ENCODE measurements at regions not wholly inside any gene's neighbourhood (a gene's known extent, or its start where the extent isn't known, plus 50 kb on each side); places are given as distances from the start of the nearest gene placed in this dataset.

DNA sequence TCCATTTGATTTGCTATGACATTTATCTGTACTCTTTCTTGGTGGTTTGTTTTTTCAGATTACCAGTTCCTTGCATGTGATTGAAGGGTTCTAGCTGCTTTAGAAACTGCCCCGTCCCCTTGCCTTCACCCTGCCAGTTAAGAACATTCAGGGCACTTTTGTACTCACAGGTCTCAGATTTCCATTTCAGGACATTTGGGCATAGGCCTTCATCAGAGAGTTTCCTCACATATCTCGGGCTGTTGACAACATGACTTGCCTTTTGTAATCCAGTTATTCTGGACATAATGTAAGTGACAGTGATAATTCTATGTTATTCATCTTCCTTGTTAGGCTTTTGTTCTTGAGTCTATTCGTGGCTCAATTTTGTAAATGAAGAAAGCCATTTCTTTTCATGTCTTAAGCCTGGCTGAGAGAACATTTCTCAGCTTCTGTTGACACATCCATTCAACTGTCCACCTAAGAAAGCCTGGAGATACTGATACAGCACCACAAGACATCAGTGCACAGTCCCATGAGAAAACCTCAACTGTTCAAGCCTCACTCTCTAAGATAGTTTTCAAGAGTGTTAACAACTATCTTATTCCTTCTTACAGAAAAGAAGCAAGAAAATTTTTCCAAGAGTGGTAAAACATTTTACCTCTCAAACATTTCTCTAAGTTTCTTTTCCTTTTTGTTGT is 209.3 kb upstream of the SGK1 start:
- DNase-seq (ENCODE audit: low spot score) = no peak

DNA sequence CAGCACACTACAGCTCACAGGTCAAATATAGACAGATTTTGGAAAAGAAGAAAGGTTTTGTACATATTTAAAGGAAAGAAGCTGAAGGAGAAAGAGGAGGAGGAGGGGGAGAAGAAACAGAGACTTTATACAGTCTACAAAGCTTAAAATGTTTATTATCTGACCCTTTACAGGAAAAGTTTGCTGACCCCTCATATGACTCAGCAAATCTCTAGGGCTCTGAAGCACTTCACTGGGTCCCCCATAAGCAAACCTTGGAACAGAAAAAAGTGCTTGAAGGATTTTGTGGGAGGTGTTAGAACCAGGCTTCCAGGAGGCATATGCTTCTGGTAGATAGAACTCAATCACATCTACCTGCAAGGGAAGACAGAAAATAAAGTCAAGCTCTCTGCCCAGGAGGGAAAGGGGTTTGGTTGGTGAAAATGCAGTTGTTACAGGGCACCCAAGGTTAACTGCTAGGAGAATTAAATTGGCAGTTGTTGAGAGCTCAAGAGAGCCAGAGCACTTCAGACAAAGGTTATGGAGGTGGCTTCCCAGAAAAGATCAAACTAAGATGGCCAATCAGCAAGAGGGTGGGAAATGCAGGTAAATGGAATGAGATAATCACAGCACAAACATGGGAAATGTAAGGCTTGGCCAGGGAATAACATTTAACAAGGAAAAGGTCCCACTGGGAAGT is 207.4 kb upstream of the SGK1 start:
- DNase-seq (ENCODE audit: low spot score) = no peak

DNA sequence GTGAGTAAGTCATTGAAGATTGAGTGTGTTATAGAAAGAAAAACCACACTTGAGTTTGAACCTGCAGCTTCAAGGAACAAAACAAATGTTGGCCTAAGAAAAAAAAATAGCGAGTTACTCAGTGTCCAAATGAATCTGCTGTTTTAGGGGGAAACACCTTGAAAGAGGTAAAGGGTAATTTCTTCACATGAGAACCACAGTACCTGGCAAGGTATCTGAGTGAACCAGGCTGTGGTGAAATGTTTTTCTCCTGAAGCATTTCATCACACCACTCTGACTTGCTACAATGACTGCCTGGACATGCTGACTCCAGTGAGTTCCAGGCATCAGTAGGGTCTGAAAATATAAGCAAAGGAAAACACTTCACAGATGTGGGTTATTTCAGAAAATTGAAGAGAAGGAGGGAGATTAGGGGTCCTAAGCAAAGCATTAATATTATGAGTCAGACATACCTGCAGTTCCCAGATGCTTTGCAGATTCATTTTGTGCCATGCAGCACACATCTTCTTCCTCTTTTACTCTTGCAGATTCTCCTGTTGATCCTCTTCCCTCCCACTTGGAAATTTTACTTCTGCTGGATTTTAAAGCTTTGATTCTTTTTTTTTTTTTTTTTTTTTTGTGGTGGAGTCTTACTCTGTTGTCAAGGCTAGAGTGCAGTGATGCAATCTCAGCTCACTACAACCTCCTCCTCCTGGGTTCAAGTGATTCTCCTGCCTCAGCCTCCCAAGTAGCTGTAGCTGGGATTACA is 206.2 kb upstream of the SGK1 start:
- DNase-seq (ENCODE audit: low spot score) = no peak

DNA sequence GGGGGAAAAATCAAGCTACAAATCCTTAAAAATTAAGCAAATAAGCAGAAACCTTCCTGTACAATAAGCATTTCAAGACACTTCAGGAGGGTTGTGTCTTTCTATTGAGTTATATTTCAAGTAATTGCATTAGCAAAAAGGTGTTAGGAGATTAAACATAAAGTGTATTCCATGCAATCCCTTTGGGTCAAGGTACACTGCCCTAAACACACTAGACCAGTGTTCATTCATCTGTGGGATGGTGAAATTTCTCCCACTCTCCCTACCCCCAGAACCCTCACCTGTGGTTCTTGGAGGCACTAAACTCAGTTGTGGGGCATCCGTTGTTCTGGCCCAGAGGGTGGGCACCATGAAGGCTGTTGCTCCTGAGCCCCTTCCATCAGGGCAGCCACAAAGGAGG is 205.1 kb upstream of the SGK1 start:
- DNase-seq (ENCODE audit: low spot score) = no peak

DNA sequence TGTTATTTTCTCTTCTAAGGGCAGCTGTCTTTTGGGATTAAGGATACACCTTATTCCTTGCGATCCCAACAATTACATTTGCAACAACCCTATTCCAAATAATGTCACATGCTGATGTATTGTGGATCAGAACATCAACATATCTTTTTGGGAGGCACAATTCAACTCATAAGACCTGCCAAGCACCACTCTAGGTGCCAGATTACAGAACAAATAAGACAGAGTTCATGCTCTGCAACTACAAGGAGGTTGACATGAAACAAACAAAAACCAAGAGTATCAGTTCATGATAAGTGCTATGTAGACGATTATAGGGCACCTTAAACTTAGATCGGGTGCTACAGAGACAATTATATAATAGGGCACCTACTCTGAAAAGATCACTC is 203.2 kb upstream of the SGK1 start:
- DNase-seq (ENCODE audit: low spot score) = no peak

DNA sequence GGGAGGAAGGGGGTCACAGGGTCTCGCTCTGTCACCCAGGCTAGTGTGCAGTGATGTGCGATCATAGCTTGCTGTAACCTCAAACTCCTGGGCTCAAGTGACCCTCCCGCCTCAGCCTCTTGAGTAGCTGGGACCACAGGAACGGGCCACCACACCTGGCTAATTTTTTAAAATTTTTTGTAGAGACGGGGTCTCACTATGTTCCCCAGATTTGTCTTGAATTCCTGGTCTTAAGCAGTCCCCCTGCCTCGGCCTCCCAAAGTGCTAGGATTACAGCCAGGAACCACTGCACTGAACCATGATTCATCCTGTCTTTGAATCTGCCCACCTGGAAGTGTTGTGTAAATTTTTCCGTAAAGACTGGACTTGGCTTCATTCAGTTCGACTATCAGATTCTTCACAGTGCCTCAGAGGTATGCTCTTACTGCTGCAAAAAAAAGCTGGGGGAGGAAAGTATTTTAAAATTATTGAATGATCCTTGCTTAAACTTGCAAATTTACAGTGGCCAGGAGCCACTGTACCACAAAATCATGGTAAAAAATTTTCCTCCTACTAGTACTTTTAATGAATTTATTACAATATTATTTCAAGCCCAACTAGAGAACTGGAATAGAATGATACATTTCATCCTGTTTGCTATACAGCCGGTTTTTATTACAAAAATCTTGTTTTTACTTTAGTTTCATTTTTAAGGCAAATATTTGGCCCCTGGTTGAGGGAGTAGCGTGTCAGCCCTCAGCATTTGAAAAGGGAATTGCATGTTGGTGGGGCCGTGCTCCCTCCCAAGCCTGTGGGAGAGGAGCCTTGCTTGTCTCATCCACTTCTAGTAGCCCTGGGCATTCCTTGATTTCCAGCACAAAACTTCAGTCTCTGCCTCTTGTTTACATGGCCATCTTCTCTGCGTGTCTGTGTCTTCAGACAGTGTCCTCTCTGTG is 202.5 kb upstream of the SGK1 start:
- no peak for DNase-seq (ENCODE audit: low spot score)

DNA sequence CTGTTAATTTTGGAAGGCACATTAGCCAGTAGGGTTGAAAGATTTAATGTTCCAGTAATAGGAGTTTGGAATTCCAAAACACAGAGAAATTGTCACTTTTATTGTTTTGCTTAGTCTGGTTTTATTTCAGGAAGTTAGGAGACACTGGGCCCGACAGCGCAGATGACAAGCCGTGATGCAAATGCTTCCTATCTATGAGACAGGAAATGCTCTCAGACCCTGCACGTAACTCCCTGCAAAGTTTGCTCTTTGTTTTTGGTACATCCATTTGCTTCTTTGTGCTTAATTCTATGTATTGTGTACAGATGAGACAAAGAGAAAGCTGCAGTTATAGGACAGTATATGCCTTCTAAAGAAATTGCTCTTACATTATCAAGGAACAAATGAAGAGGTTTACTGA is 201.6 kb upstream of the SGK1 start:
- DNase-seq (ENCODE audit: low spot score) = no peak

DNA sequence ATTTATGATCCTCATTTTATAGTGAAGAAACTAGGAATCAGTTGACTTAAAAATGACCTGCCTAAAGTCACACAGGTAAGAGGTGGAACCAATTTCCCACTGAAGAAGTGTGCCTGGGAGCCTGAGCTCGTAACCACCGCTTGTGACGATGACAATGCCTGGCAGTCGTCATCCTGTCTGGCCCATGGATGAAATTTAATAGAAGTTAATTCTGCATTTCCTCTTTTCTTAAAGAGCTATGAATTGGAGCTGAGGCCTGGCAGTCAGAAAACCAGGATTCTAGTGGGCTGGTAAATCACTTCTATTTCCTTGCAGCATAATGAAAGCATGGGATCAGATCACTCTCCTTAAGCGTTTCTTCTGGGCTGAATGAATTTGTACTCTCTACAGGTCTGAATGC is 200.0 kb upstream of the SGK1 start:
- DNase-seq (ENCODE audit: low spot score) = no peak

DNA sequence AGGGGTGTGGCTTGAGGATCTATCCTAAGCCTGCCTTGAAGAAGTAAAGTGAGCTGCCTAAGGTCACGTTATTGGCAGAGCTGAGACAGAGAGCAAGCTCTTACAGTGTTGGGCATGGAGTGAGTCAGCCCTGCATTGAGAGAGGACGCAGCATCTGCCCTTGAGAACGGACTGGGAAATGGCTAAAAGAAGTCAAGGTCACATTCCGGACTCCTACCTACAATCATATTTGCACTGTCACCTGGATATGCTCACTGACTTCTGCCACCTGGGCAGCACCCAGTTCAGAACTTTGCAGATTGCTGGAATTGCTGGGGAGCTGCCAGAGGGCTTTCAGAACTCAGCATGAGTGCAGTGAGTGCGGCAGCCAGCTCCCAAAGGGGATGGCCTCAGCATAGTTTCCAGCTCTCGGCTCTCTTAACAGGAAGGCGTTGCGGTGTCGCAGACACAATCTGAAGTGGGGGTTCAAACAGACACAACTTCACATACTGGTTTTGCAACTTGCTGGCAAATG is 199.3 kb upstream of the SGK1 start:
- no peak for DNase-seq (ENCODE audit: low spot score)

DNA sequence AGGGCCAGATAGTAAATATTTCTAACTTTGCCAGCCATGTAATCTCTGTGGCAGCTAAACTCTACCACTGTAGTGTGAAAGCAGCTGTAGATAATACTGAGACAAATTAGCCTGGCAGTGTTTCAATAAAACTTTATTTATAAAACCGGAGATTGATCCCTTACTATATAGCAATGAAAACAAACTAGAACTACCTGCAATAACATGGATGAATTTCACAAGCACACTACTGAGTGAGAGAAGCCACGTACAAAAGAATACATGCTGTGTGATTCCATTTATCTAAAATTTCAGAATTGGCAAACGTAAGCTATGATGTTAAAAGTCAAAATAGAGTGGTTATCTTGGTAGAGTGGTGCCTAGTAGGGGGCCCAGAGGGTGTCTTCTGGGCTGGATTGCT is 198.7 kb upstream of the SGK1 start:
- DNase-seq (ENCODE audit: low spot score) = no peak

DNA sequence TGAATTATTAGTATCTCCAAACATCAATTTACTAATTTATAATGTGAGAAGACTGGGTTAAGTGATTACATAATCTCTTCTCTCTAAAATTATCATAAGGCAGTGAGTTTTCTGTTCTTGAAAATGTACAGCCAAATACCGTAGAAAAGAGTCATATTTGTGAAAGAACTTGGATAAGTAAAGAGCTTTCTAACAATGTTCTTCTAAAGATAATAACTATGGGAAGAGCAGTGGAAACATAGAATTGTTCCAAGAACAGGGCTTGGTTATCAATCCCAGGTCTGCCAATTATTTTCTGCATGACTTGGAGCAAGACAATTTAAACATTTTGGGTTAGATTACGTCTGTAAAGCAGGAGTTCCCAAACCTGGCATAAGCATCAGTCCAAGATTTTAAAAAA is 198.1 kb upstream of the SGK1 start:
- DNase-seq (ENCODE audit: low spot score) = no peak

DNA sequence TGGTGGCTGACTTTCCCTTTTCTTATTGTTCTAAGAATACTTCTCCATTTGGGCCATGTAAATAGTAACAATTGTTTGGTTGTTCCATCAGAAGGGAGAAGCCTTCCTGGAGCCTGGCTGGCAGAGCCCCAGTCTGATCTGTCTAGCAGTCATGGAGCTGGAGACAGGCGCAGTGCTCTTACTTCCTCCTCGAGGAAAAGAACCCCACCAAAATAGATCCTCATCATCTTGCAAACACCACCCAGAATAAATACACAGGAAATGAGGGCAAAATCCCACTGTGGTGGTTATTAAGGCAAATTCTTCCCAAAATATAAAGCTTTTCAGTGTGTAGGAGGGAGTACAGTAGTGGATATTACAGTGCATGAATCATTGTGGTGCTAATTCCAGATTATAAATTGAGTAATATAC is 195.1 kb upstream of the SGK1 start:
- no peak for DNase-seq (ENCODE audit: low spot score)

DNA sequence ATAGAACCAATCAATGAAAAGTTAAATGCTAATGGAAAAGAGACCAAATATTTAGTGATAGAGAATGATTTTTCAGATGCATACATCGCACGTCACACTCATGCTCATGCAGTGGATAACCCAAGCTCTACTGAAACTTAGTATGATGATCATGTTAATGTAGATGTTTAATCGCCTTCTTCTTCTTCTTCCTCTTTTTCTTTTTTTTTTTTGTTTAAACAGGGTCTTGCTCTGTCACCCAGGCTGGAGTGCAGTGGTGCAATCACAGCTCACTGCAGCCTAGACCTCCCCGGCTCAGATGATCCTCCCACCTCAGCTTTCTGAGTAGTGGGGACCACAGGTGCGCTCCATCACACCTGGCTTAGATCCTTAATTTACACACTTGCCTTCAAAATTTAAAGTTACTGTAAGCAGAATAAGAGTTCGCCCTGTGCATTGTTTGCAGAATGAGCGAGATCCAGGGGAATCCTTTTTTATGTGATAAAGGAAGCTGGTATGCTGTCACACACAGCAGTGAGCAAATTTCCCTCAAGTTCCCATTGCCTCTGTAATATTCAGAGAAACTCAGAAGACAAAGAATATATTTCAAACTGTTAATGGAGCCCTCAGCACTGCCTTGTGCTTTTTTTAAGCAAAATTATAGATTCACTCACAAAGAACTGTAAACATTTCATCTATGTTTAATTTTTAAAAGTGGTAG is 194.2 kb upstream of the SGK1 start:
- no peak for DNase-seq (ENCODE audit: low spot score)

DNA sequence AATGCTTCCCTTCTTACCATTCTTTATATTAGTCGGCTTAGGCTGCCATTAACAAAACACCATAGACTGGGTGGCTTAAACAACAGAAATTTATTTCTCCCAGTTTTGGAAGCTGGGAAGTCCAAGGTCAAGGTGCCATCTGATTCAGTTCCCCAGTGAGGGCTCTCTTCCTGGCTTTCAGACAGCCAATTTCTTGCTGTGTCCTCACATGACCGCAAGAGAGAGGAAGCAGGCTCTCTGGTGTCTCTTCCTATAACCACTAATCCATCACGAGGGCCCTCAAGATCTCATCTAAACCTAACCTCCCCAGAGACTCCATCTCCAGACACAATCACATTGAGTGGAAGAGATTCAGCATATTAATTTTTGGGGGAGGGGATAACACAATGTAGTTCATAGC is 193.0 kb upstream of the SGK1 start:
- no peak for DNase-seq (ENCODE audit: low spot score)

DNA sequence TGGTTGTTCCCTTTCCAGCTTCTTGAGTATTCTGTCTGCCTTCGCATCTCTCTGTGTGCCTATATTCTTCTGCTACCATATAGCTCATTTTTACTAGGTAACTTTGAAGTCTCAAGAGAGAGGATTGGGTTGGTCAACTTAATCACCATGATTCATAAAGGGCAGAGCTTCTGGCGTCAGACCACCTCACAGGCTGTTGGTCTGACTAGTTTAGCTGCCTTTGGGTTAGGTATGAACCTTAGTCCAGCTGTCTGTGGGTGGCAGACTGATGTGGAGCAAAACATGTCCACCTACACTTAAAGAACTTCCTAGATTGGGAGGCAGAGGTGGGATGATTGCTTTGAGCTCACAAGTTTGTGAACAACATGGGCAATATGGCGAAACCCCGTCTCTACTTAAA is 192.2 kb upstream of the SGK1 start:
- DNase-seq (ENCODE audit: low spot score) = no peak

DNA sequence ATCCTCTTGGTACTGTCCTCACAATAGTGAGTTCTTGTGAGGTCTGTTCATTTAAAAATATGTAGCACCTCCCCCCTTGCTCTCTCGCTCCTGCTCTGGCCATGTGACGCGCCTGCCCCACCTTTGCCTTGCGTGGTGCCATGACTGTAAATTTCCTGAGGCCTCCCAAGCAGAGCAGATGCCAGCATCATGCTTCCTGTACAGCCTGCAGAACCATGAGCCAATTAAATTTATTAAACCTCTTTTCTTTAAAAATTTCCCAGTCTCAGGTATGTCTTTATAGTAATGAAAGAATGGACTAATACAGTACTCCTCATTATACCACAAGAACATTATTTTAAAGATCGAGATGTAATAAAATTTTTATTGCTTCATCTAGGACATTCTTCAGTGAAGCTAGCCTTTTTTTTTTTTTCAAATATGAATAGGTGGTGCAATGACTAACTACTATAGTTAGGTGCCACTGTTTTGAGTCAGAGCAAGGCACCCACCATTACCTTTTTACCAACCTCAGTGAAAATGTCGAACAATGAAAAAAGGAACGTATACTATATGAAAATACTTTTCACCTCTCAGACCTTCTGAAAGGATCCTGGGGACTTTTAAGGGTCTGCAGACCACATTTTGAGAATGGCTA is 191.1 kb upstream of the SGK1 start:
- no peak for DNase-seq (ENCODE audit: low spot score)

DNA sequence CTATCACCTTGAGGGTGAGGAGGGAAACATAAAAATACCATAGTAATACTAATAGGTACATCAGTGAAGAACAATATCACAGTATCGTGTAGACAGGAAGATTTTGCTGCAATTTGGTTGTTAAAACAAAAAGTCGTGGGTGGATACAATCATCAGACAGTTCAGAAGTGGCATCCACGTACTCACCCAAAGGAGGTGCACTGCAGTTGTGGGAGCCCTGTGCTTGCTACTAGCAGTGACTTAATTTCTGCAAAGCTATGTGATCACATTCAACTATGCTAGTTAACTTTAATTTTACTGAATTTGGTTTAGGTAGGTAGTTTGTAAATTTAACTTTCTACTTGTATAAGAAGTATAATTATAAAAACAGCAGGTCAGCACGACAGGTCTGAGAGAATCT is 188.2 kb upstream of the SGK1 start:
- no peak for DNase-seq (ENCODE audit: low spot score)

DNA sequence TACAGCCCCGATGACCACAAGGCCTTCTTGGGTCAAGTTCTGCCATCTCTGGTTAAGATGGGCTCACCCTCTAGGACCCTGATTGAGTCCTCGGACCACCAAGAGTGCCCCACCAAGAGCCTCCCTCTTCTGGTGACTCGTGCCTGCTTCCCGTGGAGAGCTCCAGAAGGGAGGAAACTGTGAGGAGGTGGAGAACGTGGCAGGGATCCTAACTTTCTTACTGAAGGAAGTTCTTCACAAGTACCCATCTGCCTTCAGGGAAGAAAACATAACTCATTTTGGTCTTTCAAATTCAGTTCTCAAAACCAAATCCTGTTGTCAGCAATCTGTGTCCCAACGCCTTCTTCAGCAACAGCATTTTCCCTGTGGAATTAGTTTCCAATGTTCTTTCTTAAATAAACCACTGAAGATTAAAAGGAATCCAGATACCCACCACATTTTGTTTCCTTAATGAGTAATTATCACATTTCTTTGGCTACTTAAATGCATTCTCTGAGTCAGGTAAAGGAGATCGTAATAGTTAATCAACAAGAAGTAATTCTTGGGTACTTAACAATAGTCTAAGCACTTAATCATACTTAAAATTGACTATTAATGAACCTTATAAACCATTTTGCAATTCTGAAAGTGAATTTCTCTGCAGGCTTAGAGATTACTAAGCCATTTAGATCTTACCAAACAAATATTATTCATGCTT is 185.8 kb upstream of the SGK1 start:
- no peak for DNase-seq (ENCODE audit: low spot score)

DNA sequence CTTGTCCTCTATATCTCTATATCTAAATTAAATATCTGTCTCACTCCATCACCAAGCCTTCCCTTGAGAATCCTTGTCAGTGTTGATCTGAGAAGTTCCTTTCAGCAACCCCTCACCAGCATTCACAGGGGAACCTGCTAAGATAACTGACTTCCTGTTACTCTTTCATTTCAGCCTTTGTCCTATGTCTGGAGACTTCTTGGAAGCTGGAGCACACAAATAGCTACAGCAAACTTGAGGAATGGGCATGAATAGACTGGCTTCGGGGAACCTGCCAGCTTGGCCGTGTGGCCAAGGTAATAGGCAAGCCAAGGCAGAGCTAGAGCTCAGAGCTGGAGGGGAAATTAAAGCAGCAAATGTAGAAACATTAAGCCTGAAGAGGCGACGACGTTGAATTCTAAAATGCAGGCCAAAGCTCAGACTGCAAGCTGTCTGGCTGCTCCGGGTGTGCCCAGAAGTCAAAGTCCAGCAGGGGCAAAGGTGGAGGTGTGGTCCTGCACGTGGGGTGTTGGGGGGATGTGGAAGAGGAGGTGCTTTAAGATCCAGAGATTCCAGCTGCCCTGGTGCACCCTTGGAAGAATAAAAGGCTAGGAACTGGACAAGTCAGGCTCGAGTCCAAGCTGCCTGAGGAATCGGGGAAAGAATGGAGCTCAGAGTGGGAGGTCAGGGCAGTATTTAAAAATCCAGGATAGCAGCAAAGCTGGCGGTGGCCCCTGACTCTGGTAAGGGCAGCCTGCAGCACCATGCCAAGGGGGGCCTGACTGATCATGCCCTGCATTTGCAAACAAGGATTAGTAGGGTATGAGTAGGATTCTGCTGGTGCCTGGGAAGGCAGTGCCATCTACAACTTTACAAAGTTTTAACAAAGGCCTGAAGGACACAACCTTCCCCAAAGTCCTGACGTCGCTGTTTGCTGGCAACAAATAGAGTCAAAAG is 185.0 kb upstream of the SGK1 start:
- DNase-seq (ENCODE audit: low spot score) = no peak

All from cerebellar cortex (tissue), 1 donor.